HG03064 (cell line): ENCODE measurements at regions not wholly inside any gene's neighbourhood (a gene's known extent, or its start where the extent isn't known, plus 50 kb on each side); places are given as distances from the start of the nearest gene placed in this dataset.
"Not testable (repeated sequence)": the region's sequence is repeated elsewhere in the genome, so short reads cannot be mapped to it uniquely, and the experiment has no call there.

Experiments used
- ATAC-seq: cut with Tn5 transposase; IDR thresholded peaks from one replicate; pipeline ENCODE4 v1.9.1; 2021; ENCODE audit warnings: low read depth; ENCODE audit not compliant: unreplicated experiment

DNA sequence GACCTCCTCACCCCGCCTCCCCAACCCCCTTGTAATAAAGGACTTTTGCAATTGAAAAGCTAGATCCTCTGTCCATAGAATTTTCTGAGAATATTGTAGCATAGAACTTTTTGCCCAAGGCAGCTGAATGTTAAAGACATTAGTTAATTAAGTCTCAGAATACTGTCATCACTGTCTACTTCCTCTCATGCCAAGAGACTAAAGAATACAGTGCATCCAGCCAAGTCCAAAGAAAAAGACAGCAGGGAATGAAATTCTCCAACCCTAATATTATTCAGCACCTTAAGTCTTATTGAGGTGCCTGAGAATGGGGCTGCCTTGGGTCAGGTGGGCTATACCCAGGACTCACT is 313.3 kb upstream of the GATB start:
- ATAC-seq: no peak

DNA sequence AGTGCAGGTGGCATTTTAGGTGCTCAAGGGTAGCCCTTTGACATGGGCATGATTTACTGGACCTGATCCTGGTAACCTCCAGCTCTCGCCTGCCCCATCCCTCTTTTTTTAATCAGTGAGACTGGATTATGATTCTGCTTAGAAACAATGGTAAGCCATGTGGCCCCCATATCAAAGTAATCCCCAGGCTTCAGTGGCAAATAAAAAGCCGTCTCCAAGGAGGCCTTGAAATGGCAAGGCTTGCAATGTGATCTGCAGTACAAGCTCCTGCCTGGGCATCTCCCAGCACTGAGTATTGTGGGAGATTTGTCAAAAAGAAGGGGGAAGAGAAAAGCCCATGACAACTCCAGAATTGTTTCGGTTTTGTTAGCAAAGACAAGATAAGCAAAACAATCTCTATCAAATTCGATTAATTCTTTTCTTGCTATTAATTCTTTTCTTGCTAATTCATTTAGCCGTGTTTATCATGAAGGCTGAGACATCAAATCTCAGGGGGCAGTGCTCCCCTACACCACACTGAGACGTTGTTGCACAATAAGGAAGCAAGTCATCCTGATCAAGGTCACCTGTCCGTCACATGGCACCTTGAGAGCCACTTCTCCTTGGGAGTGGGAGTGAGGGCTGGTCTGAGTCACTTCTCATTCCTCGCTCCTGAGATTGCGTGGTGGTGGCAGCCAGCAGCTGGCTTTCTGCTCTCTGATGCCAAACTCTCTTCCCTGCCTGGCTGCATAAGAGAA is 312.7 kb upstream of the GATB start:
- no peak for ATAC-seq

DNA sequence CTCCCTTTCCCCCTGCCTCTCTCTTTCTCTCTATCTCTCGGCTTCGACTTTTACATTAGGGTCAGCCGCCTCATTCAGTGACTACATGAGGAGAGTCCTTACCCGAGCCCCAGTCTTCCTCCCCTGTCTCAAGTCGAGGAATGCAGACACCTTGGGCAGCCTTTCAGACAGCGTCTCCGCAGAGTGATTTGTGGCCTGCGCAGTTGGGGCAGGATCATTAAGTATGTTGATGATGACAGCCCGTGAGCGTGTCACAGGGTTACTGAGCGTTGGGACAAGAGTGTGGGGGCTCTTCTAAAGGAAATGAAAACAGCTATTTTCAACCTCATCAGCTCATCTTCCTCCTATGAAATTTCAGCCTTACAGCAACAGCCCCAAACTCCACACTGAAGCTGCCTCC is 312.1 kb upstream of the GATB start:
- ATAC-seq: no peak

DNA sequence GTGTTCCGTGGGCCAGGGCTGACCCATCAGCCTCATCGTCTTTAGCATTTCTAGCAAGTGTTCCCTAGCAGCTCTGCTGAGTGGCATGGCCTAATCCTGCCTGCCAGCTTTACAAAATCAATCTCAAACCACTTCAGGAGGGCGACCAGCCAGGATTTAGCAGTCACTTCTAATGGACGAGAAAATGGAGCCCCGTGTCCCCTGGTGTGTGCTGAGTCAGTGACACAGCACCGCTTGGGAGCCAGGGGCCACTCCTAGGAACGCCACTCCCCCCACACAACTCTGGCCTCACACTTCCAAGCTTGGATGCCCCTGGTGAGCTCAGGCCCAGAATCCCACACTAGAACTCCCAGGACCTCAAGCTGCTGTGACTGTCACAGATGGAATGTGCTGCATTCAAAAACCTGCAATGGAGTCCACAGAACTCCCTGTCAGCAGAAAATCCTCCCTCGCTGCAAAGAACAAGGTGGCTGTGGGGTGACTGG is 311.2 kb upstream of the GATB start:
- no peak for ATAC-seq

DNA sequence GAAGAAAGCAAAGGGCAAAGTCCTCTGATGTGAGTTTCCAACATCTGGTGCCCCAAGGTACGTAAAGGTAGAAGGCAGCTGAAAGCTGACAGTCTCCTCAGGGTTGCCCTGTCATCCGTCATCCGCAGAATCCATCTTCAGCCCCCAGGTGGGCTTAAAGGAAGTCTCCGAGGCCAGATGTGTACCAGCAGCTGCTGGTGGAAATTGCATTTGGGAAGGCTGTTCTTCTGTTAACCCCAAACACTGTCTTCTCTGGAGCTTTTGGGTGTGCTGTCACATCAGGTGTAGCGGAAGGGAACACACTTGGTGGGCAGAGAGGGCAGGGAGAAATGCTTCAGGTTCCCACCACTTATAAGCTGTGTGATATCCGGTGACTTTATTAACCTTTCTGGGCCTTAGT is 310.0 kb upstream of the GATB start:
- ATAC-seq: no peak

DNA sequence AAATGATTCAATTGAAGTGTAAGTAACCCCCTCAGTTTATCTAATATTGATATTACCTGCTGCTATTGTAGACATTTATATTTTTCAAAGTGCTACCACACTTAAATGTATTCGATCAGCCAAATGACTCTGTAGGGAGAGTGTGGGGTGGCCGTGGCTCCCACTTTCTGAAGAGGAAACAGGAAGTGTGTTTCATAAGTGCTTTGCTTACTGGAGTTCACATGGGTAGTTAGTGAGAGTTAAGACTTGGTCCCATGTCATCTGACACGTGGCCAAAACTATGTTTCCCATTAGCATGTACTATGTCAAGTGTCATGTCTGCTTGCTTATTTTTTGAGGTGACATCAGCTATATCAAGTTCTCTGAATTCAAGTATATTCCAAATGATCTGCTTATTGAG is 308.1 kb upstream of the GATB start:
- no peak for ATAC-seq

DNA sequence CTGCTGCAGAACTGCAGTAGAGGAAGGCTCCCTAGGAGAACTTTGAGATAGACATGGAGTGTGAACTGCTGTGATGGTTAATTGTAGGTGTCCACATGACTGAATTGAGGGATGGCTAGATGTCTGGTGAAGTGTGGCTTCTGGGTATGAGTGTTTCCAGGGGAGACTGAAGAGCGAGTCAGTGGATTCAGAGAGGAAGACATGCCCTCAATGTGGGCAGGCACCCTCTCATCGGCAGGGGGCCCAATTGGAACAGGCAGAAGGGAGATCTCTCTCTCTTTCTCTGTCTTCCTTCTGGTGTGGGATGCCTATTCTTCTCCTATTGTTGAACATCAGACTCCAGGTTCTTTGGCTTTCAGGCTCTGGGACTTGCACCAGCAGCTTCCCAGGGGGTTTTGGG is 304.7 kb upstream of the GATB start:
- ATAC-seq: no peak

DNA sequence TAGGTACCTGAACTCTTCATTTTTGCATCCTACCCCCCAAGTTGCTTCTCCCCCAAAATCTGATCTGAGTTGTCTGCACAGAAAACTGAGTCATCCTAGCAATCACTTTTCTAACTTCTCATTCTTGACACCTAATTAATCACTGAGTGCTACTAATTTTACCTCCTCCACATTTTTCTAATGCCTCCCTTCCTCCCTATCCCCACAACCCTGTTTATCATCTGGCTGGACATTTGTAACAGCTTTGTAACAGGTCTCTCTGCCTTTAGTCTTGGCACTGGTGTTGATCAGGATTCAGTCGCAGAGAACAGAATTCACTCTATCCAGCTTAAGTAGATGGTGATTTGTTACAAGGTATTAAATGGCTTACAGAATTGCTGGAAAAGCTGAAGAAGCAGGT is 303.9 kb upstream of the GATB start:
- ATAC-seq: no peak

DNA sequence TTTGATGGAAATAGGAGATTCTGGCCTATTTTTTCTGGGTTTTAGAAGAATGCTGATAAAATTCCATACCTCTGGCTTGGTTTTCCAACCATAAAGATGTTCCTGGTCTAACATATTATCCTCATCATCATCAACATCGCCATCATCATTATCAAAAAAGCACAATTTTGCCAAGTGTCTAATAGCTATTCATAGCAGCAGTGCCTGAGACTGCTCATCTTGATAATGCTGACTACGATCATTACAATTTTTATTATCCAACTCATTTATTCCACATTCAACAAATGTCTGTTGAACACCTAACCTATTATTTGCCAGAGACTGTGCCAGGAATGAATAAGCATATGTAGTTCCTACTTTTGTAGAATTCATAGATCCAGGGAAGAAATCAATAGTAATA is 303.5 kb upstream of the GATB start:
- ATAC-seq: no peak

DNA sequence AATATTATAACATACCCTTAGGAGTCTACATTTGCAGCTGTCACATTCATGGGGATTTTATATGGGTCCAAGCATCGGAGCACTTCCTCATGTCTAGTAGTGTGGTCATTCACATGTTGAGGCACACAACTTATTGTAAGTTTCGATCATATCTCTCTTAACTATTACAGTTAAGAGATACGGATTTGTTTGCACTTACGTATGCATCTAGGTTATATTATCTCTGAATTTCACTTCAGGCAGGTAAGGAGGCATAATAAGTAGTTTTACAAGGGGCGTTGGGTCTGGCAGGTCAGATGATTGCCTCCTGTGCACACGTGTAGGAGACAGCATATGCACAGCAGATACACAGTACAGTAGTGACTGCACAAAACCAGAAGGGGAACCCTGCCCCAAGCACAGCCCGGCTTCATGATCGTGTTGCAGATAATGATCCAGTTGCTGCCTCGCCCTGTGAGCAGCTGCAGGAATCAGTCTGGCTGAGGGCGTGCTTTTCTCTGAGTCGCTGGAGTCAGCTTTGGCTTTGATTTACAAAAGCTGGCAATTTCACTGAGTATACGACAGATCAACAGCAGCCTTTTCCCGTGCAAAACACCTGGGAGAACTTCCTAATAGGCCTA is 302.9 kb upstream of the GATB start:
- no peak for ATAC-seq

DNA sequence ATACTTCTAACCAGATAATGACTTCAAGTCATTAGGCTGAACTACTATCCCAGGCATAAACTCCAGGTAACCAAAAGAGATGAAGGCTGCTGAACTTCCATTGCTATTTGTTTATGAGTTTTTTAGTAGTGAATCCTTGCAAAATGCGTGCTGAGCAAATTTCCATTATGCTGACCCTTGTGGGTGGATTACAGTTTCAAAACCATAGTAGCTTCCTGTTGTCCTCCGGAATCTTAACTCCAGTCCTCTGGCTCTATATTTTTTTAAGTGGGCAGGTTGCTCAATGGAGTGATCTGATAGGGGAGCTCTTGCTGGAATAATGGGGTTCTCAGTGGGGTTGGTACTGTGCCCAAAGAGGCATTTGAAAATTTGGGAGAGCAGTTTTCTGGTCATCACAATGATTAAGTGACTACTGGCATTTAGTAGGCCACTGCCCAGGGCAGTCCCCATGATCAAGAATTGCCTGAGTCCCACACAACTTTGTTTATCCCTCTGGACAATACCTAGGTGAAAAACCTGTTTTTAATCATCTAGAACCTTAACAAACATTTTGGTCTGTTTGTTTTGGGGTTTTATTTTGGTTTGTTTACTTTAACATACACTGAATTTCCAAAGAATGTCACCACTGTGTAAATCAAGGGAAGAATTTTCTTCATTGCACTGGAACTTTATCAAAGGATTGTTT is 302.3 kb upstream of the GATB start:
- no peak for ATAC-seq

DNA sequence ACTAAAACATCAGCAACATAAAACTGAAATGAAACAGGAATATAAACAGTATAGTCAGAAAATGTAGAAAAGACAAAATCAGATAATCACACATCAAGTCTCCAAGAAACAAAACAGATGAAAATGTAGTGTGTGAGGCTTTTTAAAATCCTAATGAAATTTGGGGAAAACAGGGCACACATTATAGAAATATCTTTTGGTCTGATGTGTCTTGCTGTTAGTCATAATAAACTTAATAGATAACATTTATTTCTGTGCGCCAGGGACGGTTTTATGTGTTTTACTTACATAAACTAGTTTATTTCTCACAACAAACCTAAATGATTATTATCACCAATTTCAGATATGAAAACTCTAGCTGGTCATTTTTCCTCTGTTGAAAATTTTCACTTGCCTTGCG is 293.9 kb upstream of the GATB start:
- ATAC-seq: no peak

DNA sequence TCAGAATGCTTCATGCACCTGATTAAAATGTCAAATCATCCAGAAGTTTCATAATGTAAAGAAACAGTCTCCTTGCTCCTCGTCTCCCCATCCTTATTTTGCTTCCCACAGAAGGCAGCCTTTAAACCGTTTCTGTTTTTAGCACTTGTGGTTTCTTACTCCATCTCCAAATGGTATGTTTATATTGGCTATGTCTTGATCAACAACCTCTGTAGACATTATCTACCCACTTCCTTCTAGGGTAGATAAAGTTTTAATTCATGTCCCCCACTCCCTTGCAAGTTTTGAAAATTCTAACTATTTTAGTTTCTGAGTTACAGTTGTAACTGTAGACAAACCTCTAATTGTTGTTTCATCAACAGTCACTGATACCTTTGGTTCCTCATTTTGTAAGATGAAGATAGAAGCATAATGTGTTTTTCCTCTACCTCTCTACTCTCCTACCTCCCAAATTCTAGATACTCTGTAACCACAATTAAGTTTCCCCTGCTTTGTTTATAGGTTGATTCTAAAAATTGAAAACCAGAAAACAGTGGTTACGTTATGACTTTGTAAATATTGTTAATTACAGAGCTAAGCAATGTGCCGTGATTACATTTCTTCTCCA is 291.7 kb upstream of the GATB start:
- no peak for ATAC-seq

DNA sequence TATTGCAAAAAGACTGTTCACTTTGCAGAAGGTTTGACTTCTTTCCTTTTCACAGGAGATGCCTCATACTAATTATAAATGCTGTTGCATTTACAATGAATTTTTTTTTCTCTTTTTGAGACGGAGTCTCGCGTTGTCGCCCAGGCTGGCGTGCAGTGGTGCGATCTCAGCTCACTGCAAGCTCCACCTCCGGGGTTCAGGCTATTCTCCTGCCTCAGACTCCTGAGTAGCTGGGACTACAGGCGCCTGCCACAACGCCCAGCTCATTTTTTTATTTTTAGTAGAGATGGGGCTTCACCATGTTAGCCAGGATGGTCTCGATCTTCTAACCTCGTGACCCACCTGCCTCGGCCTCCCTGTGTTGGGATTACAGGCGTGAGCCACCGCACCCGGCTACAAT is 290.5 kb upstream of the GATB start:
- not testable (repeated sequence) for ATAC-seq

DNA sequence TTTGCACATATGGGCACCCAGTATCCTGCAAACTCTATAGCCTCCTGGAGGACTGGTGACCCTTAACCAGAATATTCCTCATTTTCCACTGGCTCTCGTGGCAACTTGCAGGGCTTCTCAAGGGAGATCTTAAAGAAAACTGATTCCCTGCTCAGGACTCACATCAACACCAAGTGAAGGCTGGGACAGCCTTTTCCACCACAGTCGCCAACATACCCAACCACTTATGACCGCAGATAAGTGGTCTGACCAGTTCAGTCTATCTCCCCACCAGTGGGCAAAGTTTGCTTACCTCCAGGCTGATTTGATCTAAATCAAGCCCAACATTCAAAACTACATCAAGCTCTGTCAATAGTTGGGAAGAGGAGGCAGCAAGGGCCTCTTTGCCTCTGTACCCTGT is 289.3 kb upstream of the GATB start:
- no peak for ATAC-seq

DNA sequence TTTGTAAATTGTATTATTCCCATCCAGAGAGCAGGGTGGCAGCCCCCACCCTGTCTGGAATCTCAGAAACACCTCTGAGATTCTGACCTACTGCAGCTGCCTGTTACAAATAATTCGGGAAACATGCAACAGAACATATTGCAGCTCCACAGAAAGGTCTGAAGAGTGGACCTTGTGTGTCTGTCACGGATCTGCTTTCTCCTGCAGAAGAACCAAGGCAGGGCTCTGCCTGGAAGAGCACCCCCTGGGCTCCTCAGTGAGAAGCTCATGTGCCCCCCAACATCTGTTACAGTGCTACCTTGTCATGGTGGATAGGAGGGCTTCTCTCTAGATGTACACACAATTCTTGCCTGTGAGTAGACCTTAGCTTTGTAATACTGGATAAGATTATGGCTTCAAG is 286.6 kb upstream of the GATB start:
- no peak for ATAC-seq

DNA sequence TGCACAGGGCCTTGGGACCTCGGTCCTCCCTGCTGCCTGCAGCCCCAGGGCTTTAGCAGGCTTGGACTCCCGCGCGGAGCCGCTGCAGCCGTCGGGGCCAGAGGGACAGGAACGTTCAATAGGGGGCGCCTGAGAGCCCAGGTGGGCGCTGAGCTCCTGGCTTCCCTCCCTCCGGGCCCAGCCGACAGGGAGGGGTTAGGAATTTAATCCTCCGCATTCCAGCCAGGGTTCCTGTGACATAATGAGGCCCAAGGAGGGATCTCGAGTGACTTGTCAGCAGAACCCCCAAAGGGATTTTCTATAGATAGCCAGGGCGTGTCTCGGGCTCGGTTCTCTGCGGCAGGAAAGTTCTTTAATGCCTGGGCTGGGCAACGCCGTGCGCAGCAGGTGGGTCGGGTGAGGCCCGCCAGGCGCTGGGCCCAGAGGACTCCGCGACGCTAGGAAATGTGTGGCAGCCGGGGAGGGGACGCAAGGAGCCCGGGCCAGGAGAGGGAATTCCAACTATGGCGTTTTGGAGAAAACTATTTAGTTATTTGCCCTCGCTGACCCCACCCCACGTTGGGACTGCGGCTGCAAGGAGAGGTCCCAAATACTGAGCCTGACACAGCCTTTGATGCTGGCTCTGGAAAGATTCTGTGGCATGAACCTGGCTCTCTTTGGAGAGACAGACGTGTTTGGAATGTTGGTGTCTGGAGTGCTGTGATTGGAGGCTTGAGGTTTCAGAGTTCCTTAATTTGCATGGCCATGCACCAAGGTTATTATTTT is 285.2 kb upstream of the GATB start:
- no peak for ATAC-seq

DNA sequence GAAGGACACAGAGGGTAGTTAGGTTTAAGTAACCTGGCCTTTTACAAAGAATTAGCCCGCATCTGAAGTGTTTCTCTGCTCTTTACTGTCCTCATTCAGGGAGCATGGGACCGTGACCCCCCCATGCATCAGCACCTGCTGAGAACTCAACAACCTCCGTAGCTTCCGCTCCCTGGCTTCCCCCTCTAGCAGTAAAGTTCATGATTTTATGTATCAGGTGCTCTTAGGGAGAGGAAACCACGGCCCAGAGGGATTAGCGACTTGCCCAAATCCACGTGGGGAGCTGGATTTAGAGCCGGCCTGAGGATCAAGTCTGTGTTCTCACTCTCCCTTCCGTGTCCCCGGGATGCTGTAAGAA is 284.6 kb upstream of the GATB start:
- no peak for ATAC-seq

DNA sequence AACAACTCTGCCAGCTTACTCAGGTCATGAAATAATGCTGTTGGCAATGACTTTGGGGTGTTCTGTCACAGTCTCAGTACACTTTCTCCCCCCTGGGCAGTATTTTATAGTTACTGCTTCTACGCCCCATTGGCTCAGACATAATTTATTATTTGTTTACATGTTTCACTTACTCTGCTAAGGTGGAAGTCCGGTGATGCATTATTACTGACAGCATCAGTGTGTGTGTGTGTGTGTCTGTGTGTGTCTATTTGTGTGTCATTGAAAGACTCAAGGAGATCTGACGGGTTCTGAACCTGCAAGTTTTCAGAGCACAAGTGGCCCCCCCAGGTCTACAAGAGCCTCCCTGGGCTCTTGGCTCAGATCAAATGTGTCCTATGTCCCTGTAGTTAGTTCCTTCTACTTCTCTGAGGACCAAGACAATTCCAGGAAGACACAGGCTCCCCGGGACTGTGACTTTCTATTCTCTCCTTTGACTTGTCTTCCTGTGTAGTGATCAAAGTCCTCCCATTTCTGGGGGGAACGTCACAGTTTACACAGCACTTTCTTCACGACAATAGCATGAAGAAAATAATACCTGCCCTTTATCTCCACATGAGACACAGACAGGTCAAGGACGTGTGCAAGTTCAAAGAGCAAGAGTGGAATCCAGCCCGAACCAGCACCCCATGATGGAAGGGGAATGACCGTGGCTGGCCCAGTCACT is 283.7 kb upstream of the GATB start:
- no peak for ATAC-seq

DNA sequence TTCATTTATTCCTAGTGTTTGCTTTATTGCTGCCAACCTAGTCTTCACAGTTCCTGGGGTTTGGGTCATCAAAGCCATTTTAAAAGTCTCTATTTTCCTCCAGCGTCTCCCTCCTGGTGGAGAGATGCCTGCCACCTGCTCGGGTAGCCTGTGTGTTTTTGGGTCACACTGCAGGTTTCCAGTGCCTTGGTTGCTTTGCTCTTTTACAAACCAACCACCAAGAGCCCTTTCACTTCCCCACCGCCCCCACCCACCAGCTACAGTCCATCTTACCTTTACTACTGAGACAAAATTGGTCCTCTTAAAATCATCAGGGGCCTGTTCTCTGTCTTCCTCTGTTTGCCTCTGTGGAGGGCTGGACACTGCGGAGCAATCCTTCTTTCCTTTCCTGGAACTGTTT is 280.5 kb upstream of the GATB start:
- no peak for ATAC-seq
